Duodenal mucosa (tissue), 2 donors: ENCODE measurements at regions not wholly inside any gene's neighbourhood (a gene's known extent, or its start where the extent isn't known, plus 50 kb on each side); places are given as distances from the start of the nearest gene placed in this dataset.
"Not testable (repeated sequence)": the region's sequence is repeated elsewhere in the genome, so short reads cannot be mapped to it uniquely, and the experiment has no call there.

Experiments used
- H3K27ac ChIP-seq: one replicate; pipeline ENCODE4 v1.7.0; 2013; ENCODE audit warnings: low read depth, low read length
- H3K27me3 ChIP-seq, 2 donors: one replicate each; pipeline ENCODE4 v1.7.0; 2013; ENCODE audit warnings: low read length in 2 of 2, control low read depth in 1 of 2; ENCODE audit not compliant: insufficient read depth in 2 of 2, control insufficient read depth in 1 of 2
- H3K36me3 ChIP-seq, 2 donors: one replicate each; pipeline ENCODE4 v1.7.0; 2013; ENCODE audit warnings: low read length in 2 of 2, control low read depth in 1 of 2; ENCODE audit not compliant: insufficient read depth in 2 of 2, control insufficient read depth in 1 of 2
- H3K4me1 ChIP-seq, 2 donors: one replicate each; pipeline ENCODE4 v1.7.0; 2013; ENCODE audit warnings: low read length in 2 of 2, control low read depth in 1 of 2; ENCODE audit not compliant: insufficient read depth in 2 of 2, control insufficient read depth in 1 of 2
- H3K4me3 ChIP-seq, 2 donors: one replicate each; pipeline ENCODE4 v1.7.0; 2013; ENCODE audit warnings: low read length in 2 of 2, low read depth in 1 of 2
- H3K9ac ChIP-seq, 2 donors: one replicate each; pipeline ENCODE4 v1.7.0; 2013; ENCODE audit warnings: low read length in 2 of 2, low read depth in 1 of 2
- H3K9me3 ChIP-seq, 2 donors: one replicate each; pipeline ENCODE4 v1.7.0; 2013; ENCODE audit warnings: low read length in 2 of 2, control low read depth in 1 of 2; ENCODE audit not compliant: control insufficient read depth in 1 of 2

- H3K9me3 ChIP-seq, H3K36me3 ChIP-seq, H3K27me3 ChIP-seq, H3K9ac ChIP-seq, H3K4me3 ChIP-seq, H3K4me1 ChIP-seq, H3K27ac ChIP-seq: not testable (repeated sequence)
Observed at GRCh38 chr1:149208836-149209235, 105.5 kb upstream of the NBPF9 start.

- H3K27ac ChIP-seq, H3K4me3 ChIP-seq, H3K36me3 ChIP-seq, H3K9ac ChIP-seq, H3K4me1 ChIP-seq, H3K9me3 ChIP-seq, H3K27me3 ChIP-seq: not testable (repeated sequence)
Observed at GRCh38 chr1:149211757-149212420, 108.5 kb upstream of the NBPF9 start.

DNA sequence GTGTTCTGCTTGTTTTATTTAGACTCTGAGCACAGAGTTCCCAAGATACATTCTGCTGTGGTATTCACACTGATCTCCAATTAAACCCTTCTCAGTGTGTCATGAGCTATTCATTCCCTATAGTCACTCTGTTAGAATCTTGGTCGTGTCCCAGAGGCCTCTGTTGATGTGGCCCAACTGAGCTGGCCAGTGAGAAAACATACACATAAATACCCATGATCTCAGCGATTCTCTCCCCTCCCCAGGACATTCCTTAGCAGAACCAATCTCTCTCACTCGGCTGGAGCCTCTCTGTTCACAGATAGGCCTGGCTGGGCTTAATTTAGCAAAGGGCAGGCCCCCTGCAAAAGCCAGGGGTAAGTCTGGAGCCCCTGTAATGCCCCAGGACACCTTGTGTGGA lies 109.6 kb upstream of the NBPF9 start:
- H3K36me3 ChIP-seq, H3K9ac ChIP-seq, H3K27ac ChIP-seq, H3K4me3 ChIP-seq, H3K27me3 ChIP-seq, H3K9me3 ChIP-seq, H3K4me1 ChIP-seq: not testable (repeated sequence)

- not testable (repeated sequence) for H3K36me3 ChIP-seq, H3K27me3 ChIP-seq, H3K4me1 ChIP-seq, H3K4me3 ChIP-seq, H3K27ac ChIP-seq, H3K9ac ChIP-seq, H3K9me3 ChIP-seq
Observed at GRCh38 chr1:149213673-149214072, 110.3 kb upstream of the NBPF9 start.

DNA sequence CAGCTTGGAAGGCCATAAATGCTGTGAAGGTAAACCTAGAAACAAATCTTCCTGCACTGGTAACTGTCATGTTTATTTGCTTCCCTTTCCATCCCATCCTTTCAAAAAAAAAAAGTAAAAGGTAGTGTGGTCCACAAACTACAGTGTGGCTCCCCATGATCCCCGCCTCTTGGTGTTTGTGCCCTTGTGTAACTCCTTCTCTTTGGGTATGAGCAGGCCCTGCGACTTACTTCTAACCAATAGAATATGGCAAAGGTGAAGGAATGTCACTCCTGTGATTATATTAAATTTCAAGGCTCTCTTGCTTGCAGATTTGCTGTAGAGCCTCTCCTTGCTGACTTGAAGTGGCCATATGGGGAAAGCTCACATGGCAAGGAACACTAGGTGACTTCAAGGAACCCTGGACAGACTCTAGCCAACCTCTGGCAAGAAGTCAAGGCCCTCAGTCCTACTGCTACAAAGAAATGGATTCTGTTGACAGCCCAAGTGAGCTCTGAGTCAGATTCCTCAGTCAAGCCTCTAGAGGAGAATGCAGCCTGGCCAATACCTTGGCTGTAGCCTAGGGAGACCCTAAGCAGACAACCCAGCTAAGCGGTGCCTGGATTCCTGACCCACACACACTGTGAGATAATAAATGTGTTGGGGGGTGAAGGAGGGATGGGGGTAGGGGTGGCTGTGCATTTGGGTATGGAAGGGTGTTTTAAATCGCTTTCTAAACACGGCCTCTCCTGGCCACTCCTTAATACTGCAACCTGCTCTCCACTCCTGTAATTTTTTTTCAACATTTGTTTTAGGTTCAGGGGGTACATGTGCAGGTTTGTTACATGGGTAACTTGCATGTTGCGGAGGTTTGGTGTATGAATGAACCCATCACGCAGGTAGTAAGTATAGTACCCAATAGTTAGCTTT lies 115.0 kb upstream of the NBPF9 start:
- H3K4me1 ChIP-seq, H3K27ac ChIP-seq: not testable (repeated sequence)

DNA sequence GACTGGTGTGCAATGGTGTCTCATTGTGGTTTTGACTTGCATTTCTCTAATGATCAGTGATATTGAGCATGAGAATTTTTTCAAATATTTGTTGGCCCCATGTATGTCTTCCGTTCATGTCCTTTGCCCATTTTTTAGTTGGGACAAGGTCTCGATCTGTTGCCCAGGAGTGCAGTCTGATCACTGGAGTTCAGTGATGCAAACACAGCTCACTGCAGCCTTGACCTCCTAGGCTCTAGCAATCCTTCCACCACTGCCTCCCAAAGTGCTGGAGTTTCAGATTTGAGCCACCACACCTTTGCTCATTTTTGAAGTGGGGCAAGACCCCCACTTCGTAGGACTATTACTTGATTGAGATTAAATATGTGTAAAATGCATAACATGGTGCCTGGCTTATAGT lies 116.2 kb upstream of the NBPF9 start:
- H3K9me3 ChIP-seq: not testable (repeated sequence)

More for the DNA sequence above, 115.0 kb upstream of the NBPF9 start:
- not testable (repeated sequence) for H3K36me3 ChIP-seq, H3K9me3 ChIP-seq, H3K9ac ChIP-seq, H3K27me3 ChIP-seq, H3K4me3 ChIP-seq

DNA sequence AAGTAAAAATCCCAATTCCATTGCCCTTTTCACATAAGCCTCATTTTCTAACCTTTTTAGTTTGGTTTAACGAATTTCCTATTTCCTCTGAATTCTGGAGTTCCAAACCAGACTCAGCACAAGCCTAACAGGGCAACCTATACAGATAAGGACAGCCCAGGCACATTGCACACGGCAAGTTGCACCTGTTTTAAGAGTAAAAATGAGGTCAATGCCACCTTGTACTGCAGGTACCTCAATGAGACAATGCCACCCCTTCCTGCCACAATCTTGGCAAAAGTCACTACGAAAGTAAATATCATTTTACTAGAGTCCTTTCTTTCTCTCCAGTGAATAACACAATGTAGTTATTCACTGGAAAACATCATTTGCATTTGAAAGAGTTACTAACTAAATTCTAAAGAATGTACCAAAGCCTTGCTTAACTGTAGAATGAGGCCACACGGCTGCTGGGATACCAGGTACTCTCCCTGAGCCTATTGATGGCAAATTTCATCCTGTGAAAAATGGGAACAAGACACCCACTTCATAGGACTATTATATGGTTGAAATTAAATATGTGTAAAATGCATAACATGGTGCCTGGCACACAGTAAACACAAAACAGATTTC lies 117.2 kb upstream of the NBPF9 start:
- H3K27me3 ChIP-seq, H3K9me3 ChIP-seq, H3K4me1 ChIP-seq, H3K36me3 ChIP-seq, H3K9ac ChIP-seq, H3K27ac ChIP-seq, H3K4me3 ChIP-seq: not testable (repeated sequence)

More for the DNA sequence above, 116.2 kb upstream of the NBPF9 start:
- H3K4me3 ChIP-seq, H3K36me3 ChIP-seq, H3K9ac ChIP-seq, H3K27me3 ChIP-seq, H3K4me1 ChIP-seq, H3K27ac ChIP-seq: not testable (repeated sequence)

DNA sequence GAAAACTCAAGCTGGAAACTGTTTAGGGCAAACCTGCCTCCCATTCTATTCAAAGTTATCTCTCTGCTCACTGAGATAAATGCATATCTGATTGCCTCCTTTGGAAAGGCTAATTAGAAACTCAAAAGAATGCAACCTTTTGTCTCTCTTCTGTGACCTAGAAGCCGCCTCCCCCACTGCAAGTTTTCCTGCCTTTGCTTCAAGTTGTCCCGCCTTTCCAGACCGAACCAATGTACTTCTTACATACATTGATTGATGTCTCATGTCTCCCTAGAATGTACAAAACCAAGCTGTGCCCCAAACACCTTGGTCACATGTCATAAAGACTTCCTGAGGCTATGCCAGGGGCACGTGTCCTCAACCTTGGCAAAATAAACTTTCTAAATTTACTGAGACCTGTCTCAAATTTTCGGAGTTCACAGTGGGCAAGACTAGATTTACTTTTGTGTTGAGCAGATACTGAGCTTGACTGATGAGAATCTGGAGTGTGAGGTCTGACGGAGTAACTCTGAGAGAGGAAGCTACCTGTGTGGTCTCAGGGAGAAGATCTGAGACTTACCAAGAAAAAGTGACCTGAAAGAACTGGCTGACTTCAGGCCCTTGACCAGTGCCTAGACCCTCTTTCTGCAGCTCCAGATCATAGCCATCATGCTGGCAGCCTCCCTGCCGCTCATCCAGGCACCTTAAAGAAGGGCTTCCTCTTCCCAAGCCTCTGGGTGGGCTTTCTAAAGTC lies 124.7 kb upstream of the NBPF9 start:
- H3K27me3 ChIP-seq, H3K4me1 ChIP-seq, H3K9me3 ChIP-seq, H3K27ac ChIP-seq, H3K4me3 ChIP-seq, H3K9ac ChIP-seq, H3K36me3 ChIP-seq: not testable (repeated sequence)

DNA sequence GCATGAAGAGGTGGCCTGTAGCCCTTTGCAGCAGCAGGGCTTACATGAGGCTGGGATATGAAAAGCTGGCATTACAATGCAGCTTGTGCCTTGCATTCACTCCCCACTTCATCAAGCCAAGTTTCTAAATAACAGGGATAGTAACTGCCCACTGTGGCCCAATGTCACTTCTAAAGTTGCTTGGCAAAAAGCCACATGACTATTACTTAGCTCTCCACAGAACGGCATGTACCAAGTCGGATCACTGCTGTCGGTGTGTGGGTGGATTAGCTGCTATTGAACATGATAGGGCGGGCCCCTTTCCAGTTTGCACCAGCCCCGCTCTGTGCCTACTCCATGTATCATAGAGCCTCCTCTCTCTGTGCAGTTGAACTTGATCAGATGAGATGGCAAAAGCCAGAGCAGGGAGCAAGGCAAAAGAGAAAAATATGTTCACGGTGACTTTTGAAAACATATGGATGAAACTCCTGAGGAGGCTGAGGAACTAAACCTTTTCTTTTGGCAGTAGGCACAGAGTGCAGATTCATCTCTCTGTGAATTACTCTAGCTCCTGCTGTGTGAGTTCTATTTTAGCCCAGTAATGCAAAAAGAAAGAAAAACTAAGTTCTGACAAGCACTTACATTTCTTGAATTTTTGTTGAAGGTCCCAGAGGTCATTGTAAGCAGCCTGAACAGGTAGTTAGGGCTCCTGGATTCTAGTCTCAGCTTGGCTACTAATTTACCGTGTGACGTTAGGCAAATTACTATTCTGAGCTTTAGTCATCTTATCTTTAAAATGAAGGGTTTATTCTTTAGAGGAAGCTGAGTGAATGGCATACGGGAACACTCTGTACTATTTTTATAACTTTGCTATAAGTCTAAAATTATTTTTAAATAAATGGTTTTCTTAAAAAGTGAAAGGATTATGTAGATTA lies 125.6 kb upstream of the NBPF9 start:
- not testable (repeated sequence) for H3K9ac ChIP-seq, H3K27me3 ChIP-seq, H3K36me3 ChIP-seq, H3K27ac ChIP-seq, H3K9me3 ChIP-seq, H3K4me1 ChIP-seq, H3K4me3 ChIP-seq
